LNCaP clone FGC (cell line): ENCODE measurements at regions not wholly inside any gene's neighbourhood (a gene's known extent, or its start where the extent isn't known, plus 50 kb on each side); places are given as distances from the start of the nearest gene placed in this dataset.
"Not testable (repeated sequence)": the region's sequence is repeated elsewhere in the genome, so short reads cannot be mapped to it uniquely, and the experiment has no call there.

Experiments
- DNase-seq: peaks from one replicate; pipeline ENCODE4 v3.0.0-alpha.2; 2011; ENCODE audit warnings: low read depth
- H3K4me3 ChIP-seq: 2 replicates; pipeline ENCODE4 v1.5.1; 2011; ENCODE audit warnings: mild to moderate bottlenecking, low read depth, low read length, control low read depth
- TF ChIP-seq, protein P1 (sequence below): IDR thresholded peaks from 2 replicates; pipeline ENCODE4 v1.5.1; 2012; ENCODE audit warnings: mild to moderate bottlenecking; ENCODE audit not compliant: control insufficient read depth, insufficient read depth; ENCODE audit errors: extremely low read depth

DNA sequence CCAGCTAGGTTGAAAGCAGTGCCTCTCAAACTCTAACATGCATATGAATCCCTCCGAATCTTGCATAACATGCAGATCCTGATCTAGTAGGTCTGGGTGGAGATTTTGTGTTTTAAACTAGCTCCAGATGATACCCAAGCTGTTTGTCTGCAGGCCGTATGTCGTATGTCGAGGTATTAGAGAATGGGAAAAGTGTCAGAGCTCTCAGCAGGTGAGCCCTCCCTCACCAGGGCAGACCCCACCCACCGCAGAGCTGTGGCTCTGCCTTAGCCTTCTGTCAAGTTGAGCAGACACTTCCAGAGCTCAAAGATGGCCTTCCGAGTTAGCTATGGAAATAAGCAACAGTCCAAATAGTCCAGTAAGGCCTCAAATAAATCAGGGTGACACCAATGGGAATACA is 83.2 kb upstream of the MAP3K1 start:
- DNase-seq, result no peak
- TF ChIP-seq, protein P1, sequence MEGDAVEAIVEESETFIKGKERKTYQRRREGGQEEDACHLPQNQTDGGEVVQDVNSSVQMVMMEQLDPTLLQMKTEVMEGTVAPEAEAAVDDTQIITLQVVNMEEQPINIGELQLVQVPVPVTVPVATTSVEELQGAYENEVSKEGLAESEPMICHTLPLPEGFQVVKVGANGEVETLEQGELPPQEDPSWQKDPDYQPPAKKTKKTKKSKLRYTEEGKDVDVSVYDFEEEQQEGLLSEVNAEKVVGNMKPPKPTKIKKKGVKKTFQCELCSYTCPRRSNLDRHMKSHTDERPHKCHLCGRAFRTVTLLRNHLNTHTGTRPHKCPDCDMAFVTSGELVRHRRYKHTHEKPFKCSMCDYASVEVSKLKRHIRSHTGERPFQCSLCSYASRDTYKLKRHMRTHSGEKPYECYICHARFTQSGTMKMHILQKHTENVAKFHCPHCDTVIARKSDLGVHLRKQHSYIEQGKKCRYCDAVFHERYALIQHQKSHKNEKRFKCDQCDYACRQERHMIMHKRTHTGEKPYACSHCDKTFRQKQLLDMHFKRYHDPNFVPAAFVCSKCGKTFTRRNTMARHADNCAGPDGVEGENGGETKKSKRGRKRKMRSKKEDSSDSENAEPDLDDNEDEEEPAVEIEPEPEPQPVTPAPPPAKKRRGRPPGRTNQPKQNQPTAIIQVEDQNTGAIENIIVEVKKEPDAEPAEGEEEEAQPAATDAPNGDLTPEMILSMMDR, result no peak
- no peak overlapping the region for H3K4me3 ChIP-seq

DNA sequence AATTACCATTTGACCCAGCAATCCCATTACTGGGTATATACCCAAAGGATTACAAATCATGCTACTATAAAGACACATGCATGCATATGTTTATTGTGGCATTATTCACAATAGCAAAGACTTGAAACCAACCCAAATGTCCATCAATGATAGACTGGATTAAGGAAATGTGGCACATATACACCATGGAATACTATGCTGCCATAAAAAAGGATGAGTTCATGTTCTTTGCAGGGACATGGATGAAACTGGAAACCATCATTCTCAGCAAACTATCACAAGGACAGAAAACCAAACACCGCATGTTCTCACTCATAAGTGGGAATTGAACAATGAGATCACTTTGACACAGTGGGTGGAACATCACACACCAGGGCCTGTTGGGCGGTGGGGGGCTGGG is 83.9 kb upstream of the MAP3K1 start:
- not testable (repeated sequence) for DNase-seq, H3K4me3 ChIP-seq

DNA sequence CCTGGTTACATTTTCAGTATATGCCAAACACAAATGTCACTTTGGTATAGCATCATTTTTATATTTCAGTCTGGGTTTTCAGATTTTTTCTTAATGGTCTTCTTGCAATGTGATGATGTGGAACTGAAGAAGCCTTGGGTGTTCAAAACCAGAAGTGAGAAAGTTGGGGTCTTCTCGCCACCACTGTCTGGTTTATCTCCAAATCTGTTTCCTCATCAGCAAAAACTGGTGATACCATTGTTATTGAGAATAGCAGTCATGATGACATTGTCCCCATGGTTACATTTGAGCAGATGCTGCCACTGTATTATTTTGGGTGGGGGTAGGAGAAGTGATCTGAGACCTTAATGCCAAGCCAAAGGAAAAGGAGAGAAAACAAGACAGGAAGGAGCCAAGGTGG is 85.9 kb upstream of the MAP3K1 start:
- H3K4me3 ChIP-seq, result no peak overlapping the region
- TF ChIP-seq, protein P1, result no peak
- DNase-seq, result no peak

DNA sequence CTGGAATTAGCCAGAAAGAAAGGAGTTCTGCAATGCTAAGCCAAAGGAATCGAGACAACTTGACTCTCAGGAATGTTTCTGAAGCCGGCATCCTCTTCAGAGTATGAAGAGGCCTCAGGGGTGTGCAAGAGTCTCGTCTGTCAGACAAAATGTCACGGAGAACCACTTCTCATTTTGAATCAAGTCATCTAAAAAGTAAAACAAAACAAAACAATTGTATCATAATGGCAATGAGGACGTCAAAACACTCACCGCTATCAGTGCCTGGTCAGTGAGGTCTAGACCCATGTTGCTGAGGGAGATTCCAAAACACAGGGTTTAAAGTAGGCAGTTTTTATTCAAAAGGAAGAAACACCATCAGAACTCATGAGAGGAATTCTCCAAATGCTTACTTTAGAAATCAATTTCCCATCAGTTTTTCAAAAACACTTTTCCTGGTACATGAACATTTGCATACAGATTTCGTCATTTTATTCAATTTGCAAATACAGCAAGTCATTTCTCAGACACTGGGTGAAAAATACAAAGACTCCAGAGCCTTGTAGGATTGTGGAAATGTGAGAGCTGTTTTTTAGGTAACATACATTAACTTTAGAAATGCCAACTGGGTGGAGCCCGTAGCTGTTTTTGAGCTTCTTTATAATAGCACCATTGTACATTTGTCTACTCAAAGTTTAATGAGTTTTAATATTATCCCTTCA is 89.5 kb upstream of the MAP3K1 start:
- no peak for DNase-seq
- TF ChIP-seq, protein P1, result no peak

DNA sequence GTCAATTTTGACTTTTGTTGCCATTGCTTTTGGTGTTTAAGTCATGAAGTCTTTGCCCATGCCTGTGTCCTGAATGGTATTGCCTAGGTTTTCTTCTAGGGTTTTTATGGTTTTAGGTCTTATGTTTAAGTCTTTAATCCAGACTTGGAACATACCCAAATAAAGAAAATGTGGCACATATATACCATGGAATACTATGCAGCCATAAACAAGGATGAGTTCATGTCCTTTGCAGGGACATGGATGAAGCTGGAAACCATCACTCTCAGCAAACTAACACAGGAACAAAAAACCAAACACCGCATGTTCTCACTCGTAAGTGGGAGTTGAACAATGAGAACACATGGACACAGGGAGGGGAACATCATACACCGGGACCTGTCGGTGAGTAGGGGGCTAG is 90.5 kb upstream of the MAP3K1 start:
- H3K4me3 ChIP-seq, DNase-seq: not testable (repeated sequence)

More for the DNA sequence above, 89.5 kb upstream of the MAP3K1 start:
- no peak overlapping the region for H3K4me3 ChIP-seq

DNA sequence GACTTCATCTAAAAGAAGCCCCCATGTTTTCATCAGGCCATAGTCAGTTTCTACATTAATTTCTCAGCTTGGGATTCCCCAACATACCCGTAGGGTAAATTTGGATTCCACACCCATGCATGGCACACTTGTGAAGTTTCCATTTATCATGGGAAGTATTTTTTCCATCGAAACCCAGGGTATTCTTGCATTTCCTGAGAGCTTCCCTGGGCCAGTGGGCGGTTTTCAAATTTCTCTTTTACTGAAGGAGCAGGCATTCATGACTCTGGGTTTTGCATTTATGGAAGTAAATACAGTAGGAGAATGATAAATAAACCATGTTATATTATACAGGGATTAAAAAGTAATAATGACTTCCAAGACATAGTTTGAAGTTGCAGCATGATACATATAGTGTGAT is 93.0 kb upstream of the MAP3K1 start:
- DNase-seq, result no peak
- TF ChIP-seq, protein P1, result no peak
- H3K4me3 ChIP-seq, result no peak overlapping the region

DNA sequence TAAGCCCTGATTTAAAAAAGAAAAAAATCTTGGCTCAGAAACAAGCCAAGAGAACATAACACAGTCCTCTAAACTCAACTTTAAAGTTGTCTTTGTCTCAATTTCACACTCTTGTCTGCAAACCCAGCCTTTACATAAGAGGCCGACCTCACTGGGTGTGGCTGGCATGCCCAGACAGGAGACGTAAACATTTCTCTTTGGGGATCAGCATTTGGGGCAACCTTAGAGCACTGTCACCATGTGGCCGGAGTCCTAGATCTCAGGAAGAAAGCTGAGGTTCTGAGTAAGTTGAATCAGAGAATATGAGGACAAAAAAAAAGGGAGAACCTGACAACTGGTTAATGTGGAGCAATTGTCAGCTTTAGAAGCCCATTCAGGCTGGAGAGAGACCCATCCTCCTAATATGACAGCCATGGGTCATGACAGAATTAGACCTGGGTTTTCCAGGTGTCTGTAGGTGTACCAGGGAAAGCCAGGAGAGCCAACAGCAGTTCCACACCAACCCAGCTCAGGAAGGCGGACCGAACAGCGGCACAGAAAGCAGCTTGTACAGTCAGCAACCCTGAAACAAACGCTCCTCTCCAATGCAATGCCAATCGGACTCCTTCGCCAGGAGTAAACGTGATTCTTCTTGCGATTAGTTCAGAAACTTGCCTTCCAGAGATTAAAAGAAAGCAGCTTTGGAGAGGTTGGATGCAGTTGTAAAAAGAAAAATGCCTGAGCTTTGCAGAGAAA is 97.9 kb upstream of the MAP3K1 start:
- no peak overlapping the region for H3K4me3 ChIP-seq
- TF ChIP-seq, protein P1, result no peak
- no peak for DNase-seq

DNA sequence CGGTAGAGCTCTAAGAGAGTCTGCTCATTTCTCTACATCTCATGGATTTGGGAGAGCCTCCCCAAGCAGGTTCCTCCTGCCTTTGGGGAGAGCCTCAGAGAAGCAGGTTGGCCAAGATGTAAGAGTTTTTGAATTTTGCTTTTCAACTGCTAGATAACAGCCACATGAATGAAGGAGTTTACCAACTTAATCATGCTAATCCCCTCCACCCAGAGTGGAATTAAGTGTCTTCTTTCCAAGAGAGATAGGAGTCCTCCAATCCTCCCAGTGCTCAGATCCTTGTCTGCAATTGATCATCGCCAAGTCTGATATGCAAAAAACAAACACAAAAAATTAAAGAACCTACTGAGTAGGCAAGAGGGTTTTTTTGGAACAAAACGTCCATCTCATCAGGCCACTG is 99.4 kb upstream of the MAP3K1 start:
- TF ChIP-seq, protein P1, result no peak
- H3K4me3 ChIP-seq, result no peak overlapping the region
- DNase-seq, result no peak
